H1 (cell line): ENCODE measurements at regions not wholly inside any gene's neighbourhood (a gene's known extent, or its start where the extent isn't known, plus 50 kb on each side); places are given as distances from the start of the nearest gene placed in this dataset.

Experiments
- CHD1 ChIP-seq: IDR thresholded peaks from 2 replicates; pipeline ENCODE4 v1.6.1; 2012; ENCODE audit warnings: low read depth, low read length, improper control_type of control experiment
- POLR2A ChIP-seq, 2 experiments: IDR thresholded peaks; 1 replicate in 1 of 2; 2 replicates in 1 of 2; pipeline ENCODE4 v1.6.1; 2011; ENCODE audit warnings: low read depth in 2 of 2, low read length in 2 of 2, mild to moderate bottlenecking in 2 of 2; ENCODE audit errors: control extremely low read depth in 1 of 2
- POU5F1 ChIP-seq: IDR thresholded peaks from 2 replicates; pipeline ENCODE4 v1.6.1; 2011; ENCODE audit warnings: low read depth, mild to moderate bottlenecking, low read length, moderate library complexity
- SRF ChIP-seq: IDR thresholded peaks from 2 replicates; pipeline ENCODE4 v1.6.1; 2011; ENCODE audit warnings: mild to moderate bottlenecking, low read depth, low read length, moderate library complexity
- TAF7 ChIP-seq: optimal IDR thresholded peaks from 2 replicates; pipeline ENCODE3; 2011; ENCODE audit warnings: low read depth, mild to moderate bottlenecking, inconsistent platforms, low read length, moderate library complexity, borderline replicate concordance
- TBP ChIP-seq: IDR thresholded peaks from 2 replicates; pipeline ENCODE4 v1.6.1; 2011; ENCODE audit warnings: low read depth, low read length, improper control_type of control experiment
- TEAD4 ChIP-seq: IDR thresholded peaks from 2 replicates; pipeline ENCODE4 v1.6.1; 2012; ENCODE audit warnings: low read depth, low read length, inconsistent platforms, mixed read lengths

- TF ChIP-seq CHD1 (no peak), POU5F1 (no peak), POLR2A (IDR thresholded peaks at IDR 0.05; ENCODE audit: control extremely low read depth in 1 of 2, low read depth in 2 of 2, low read length in 2 of 2) (no peak), SRF (no peak), TBP (no peak), TAF7 (no peak), TEAD4 (no peak)
These were observed 478.9 kb upstream of the HS6ST1 start (continued) for GRCh38 chr2:128797533-128797932.
